ENCODE measurements at regions not wholly inside any gene's neighbourhood (a gene's known extent, or its start where the extent isn't known, plus 50 kb on each side); places are given as distances from the start of the nearest gene placed in this dataset.

GRCh38 chr3:159928666-159929065, 60.0 kb upstream of the IL12A start:
- no peak for DNase-seq (ENCODE audit: low read depth, low spot score)
- H3K4me3 ChIP-seq: no peak overlapping the region
- H3K9ac ChIP-seq (ENCODE audit: insufficient read length): no peak overlapping the region
- H3K9me3 ChIP-seq (ENCODE audit: low read depth, low read length): no peaks in the 10 kb centered on the region
- H3K27ac ChIP-seq: no peak overlapping the region
- no peaks in the 10 kb centered on the region for H3K36me3 ChIP-seq (ENCODE audit: insufficient read depth, low read length)
- TF ChIP-seq POLR2AphosphoS5 (IDR thresholded peaks at IDR 0.05; ENCODE audit: borderline replicate concordance, low read depth, low read length) (no peak), EZH2 (IDR thresholded peaks at IDR 0.05) (no peak), FOXP2 (optimal IDR thresholded peaks at IDR 0.05; ENCODE audit: control extremely low read depth, extremely low read length, insufficient read depth) (no peak)

GRCh38 chr3:159929171-159930141, 59.2 kb upstream of the IL12A start:
- TF ChIP-seq POLR2AphosphoS5 (IDR thresholded peaks at IDR 0.05; ENCODE audit: borderline replicate concordance, low read depth, low read length) (no peak), EZH2 (IDR thresholded peaks at IDR 0.05) (no peak), FOXP2 (optimal IDR thresholded peaks at IDR 0.05; ENCODE audit: control extremely low read depth, extremely low read length, insufficient read depth) (no peak)
- DNase-seq (ENCODE audit: low read depth, low spot score): no peak
- Histone ChIP-seq H3K4me3 (no peak overlapping the region), H3K36me3 (ENCODE audit: insufficient read depth, low read length) (no peaks in the 10 kb centered on the region), H3K27ac (no peak overlapping the region), H3K9ac (ENCODE audit: insufficient read length) (no peak overlapping the region), H3K9me3 (ENCODE audit: low read depth, low read length) (no peaks in the 10 kb centered on the region)

- Histone ChIP-seq H3K9me3 (ENCODE audit: low read depth, low read length) (no peaks in the 10 kb centered on the region), H3K4me3 (no peak overlapping the region), H3K36me3 (ENCODE audit: insufficient read depth, low read length) (no peaks in the 10 kb centered on the region), H3K9ac (ENCODE audit: insufficient read length) (no peak overlapping the region), H3K27ac (no peak overlapping the region)
- no peak for DNase-seq (ENCODE audit: low read depth, low spot score)
- TF ChIP-seq EZH2 (IDR thresholded peaks at IDR 0.05): no peak
- no peak for TF ChIP-seq FOXP2 (optimal IDR thresholded peaks at IDR 0.05; ENCODE audit: control extremely low read depth, extremely low read length, insufficient read depth)
- no peak for TF ChIP-seq POLR2AphosphoS5 (IDR thresholded peaks at IDR 0.05; ENCODE audit: borderline replicate concordance, low read depth, low read length)
These were observed 54.4 kb upstream of the IL12A start for GRCh38 chr3:159934216-159934615.

- DNase-seq (ENCODE audit: low read depth, low spot score): no peak
- Histone ChIP-seq H3K9ac (ENCODE audit: insufficient read length) (no peak overlapping the region), H3K9me3 (ENCODE audit: low read depth, low read length) (no peaks in the 10 kb centered on the region), H3K4me3 (no peak overlapping the region), H3K36me3 (ENCODE audit: insufficient read depth, low read length) (no peaks in the 10 kb centered on the region), H3K27ac (no peak overlapping the region)
- TF ChIP-seq POLR2AphosphoS5 (IDR thresholded peaks at IDR 0.05; ENCODE audit: borderline replicate concordance, low read depth, low read length) (no peak), EZH2 (IDR thresholded peaks at IDR 0.05) (no peak), FOXP2 (optimal IDR thresholded peaks at IDR 0.05; ENCODE audit: control extremely low read depth, extremely low read length, insufficient read depth) (no peak)
These were observed 52.1 kb upstream of the IL12A start for GRCh38 chr3:159936541-159936940.

GRCh38 chr3:159937561-159938166, 51.0 kb upstream of the IL12A start:
- Histone ChIP-seq H3K9me3 (ENCODE audit: low read depth, low read length) (no peaks in the 10 kb centered on the region), H3K4me3 (no peak overlapping the region), H3K27ac (no peak overlapping the region), H3K9ac (ENCODE audit: insufficient read length) (no peak overlapping the region), H3K36me3 (ENCODE audit: insufficient read depth, low read length) (no peaks in the 10 kb centered on the region)
- TF ChIP-seq POLR2AphosphoS5 (IDR thresholded peaks at IDR 0.05; ENCODE audit: borderline replicate concordance, low read depth, low read length) (no peak), EZH2 (IDR thresholded peaks at IDR 0.05) (no peak), FOXP2 (optimal IDR thresholded peaks at IDR 0.05; ENCODE audit: control extremely low read depth, extremely low read length, insufficient read depth) (no peak)
- DNase-seq (ENCODE audit: low read depth, low spot score): no peak

- TF ChIP-seq FOXP2 (optimal IDR thresholded peaks at IDR 0.05; ENCODE audit: control extremely low read depth, extremely low read length, insufficient read depth) (no peak), EZH2 (IDR thresholded peaks at IDR 0.05) (no peak), POLR2AphosphoS5 (IDR thresholded peaks at IDR 0.05; ENCODE audit: borderline replicate concordance, low read depth, low read length) (no peak)
- no peak for DNase-seq (ENCODE audit: low read depth, low spot score)
- H3K9ac ChIP-seq (ENCODE audit: insufficient read length): no peak overlapping the region
- no peak overlapping the region for H3K27ac ChIP-seq
- no peak overlapping the region for H3K4me3 ChIP-seq
- no peaks in the 10 kb centered on the region for H3K36me3 ChIP-seq (ENCODE audit: insufficient read depth, low read length)
- no peaks in the 10 kb centered on the region for H3K9me3 ChIP-seq (ENCODE audit: low read depth, low read length)
These were observed 49.9 kb upstream of the IL12A start for GRCh38 chr3:159938714-159939113.

All from SK-N-MC (cell line).